SK-N-SH (cell line): ENCODE measurements at regions not wholly inside any gene's neighbourhood (a gene's known extent, or its start where the extent isn't known, plus 50 kb on each side); places are given as distances from the start of the nearest gene placed in this dataset.

Experiments
- CTCF ChIA-PET: fragments of 300-600, 350-600 bp; formaldehyde crosslinking; extraction: SDS; loops from one replicate; lab custom pipeline; 2021; lab: Yijun Ruan, JAX
- POLR2A ChIA-PET: fragments of 350-600 bp; sonication (Branson Sonifier 250); formaldehyde crosslinking; extraction: SDS; loops from one replicate; lab custom pipeline; 2020; ENCODE audit warnings: antibody characterized with exemption, inconsistent platforms; lab: Yijun Ruan, JAX
- DNase-seq: peaks from one replicate; pipeline ENCODE4 v3.0.0; 2012
- H2AFZ ChIP-seq: fragments of 200-600 bp; sonication (generic); 2 replicates; pipeline ENCODE4 v1.8.1; 2016; ENCODE audit warnings: antibody characterized with exemption, mild to moderate bottlenecking, low read depth
- H3F3A ChIP-seq: fragments of 200-600 bp; sonication (generic); replicated peaks from 2 replicates; pipeline ENCODE3; 2016; ENCODE audit warnings: antibody characterized with exemption, mild to moderate bottlenecking; ENCODE audit not compliant: insufficient read depth
- H3K27ac ChIP-seq, 2 experiments: fragments of 200-500 bp in 1 of 2; fragments of 200-600 bp in 1 of 2; sonication (Bioruptor generic) in 1 of 2; sonication (generic), shearing (Covaris generic) in 1 of 2; 2 replicates each; pipeline versions ENCODE4 v1.5.1 to v1.6.1; 2014 to 2016; ENCODE audit warnings: low read depth in 2 of 2, inconsistent platforms in 1 of 2, low read length in 1 of 2, mild to moderate bottlenecking in 1 of 2, mixed read lengths in 1 of 2
- H3K27me3 ChIP-seq: fragments of 200-600 bp; sonication (generic), shearing (Covaris generic); 2 replicates; pipeline ENCODE4 v1.6.1; 2016; ENCODE audit warnings: mixed run types; ENCODE audit not compliant: insufficient read depth
- H3K36me3 ChIP-seq, 2 experiments: fragments of 200-500 bp in 1 of 2; fragments of 200-600 bp in 1 of 2; sonication (Bioruptor generic) in 1 of 2; sonication (generic) in 1 of 2; replicated peaks in 1 of 2; 2 replicates each; pipeline versions ENCODE3 to v1.5.1; 2014 to 2016; ENCODE audit warnings: low read length in 1 of 2, mild to moderate bottlenecking in 1 of 2; ENCODE audit not compliant: insufficient read depth in 2 of 2, control insufficient read depth in 1 of 2
- H3K4me1 ChIP-seq, 2 experiments: fragments of 200-500 bp in 1 of 2; fragments of 200-600 bp in 1 of 2; sonication (Bioruptor generic) in 1 of 2; sonication (generic), shearing (Covaris generic) in 1 of 2; 2 replicates each; pipeline versions ENCODE4 v1.5.1 to v1.6.1; 2014 to 2016; ENCODE audit warnings: low read depth in 1 of 2, low read length in 1 of 2, mixed run types in 1 of 2; ENCODE audit not compliant: insufficient read depth in 2 of 2, control insufficient read depth in 1 of 2
- H3K4me2 ChIP-seq: fragments of 200-600 bp; sonication (generic), shearing (Covaris generic); 2 replicates; pipeline ENCODE4 v1.6.1; 2017; ENCODE audit warnings: mixed run types
- H3K4me3 ChIP-seq, 2 experiments: fragments of 200-500 bp in 1 of 2; fragments of 200-600 bp in 1 of 2; sonication (Bioruptor generic) in 1 of 2; sonication (generic), shearing (Covaris generic) in 1 of 2; 2 replicates each; pipeline versions ENCODE4 v1.5.1 to v1.8.1; 2014 to 2016; ENCODE audit warnings: low read depth in 2 of 2, inconsistent platforms in 1 of 2, low read length in 1 of 2, mild to moderate bottlenecking in 1 of 2, mixed read lengths in 1 of 2, moderate library complexity in 1 of 2
- H3K79me2 ChIP-seq: fragments of 200-600 bp; sonication (generic); 2 replicates; pipeline ENCODE4 v1.8.1; 2017; ENCODE audit warnings: mild to moderate bottlenecking; ENCODE audit not compliant: insufficient read depth
- H3K9ac ChIP-seq: fragments of 200-600 bp; sonication (generic); 2 replicates; pipeline ENCODE4 v1.6.1; 2017; ENCODE audit warnings: mixed run types
- H3K9me2 ChIP-seq: fragments of 200-600 bp; sonication (generic); 2 replicates; pipeline ENCODE4 v1.6.1; 2017; ENCODE audit warnings: mixed run types
- H3K9me3 ChIP-seq: fragments of 200-600 bp; sonication (generic); 2 replicates; pipeline ENCODE4 v1.6.1; 2017; ENCODE audit warnings: mixed run types, mild to moderate bottlenecking, moderate library complexity
- H4K20me1 ChIP-seq: fragments of 200-600 bp; sonication (generic); 2 replicates; pipeline ENCODE4 v1.6.1; 2017; ENCODE audit warnings: mild to moderate bottlenecking, mixed run types; ENCODE audit not compliant: insufficient read depth
- FOSL2 ChIP-seq: IDR thresholded peaks from 2 replicates; pipeline ENCODE4 v1.4.0; 2012; ENCODE audit warnings: low read depth, mild to moderate bottlenecking, moderate library complexity, borderline replicate concordance
- JUND ChIP-seq: IDR thresholded peaks from 2 replicates; pipeline ENCODE4 v1.4.0; 2012
- MXI1 ChIP-seq: IDR thresholded peaks from 2 replicates; pipeline ENCODE4 v1.6.1; 2012; ENCODE audit warnings: mild to moderate bottlenecking, low read depth, low read length, improper control_type of control experiment
- NFIC ChIP-seq: IDR thresholded peaks from 2 replicates; pipeline ENCODE4 v1.4.0; 2012; ENCODE audit warnings: borderline replicate concordance
- POLR2AphosphoS5 ChIP-seq: IDR thresholded peaks from 2 replicates; pipeline ENCODE4 v1.6.1; 2012; ENCODE audit warnings: low read depth, low read length
- RAD21 ChIP-seq: IDR thresholded peaks from 2 replicates; pipeline ENCODE4 v1.6.1; 2012; ENCODE audit warnings: mild to moderate bottlenecking, low read length
- RCOR1 ChIP-seq: fragments of 150-350 bp; IDR thresholded peaks from 2 replicates; pipeline ENCODE4 v1.6.1; 2017; ENCODE audit warnings: antibody characterized with exemption, low read length
- RXRA ChIP-seq: IDR thresholded peaks from 2 replicates; pipeline ENCODE4 v1.4.0; 2012; ENCODE audit warnings: low read depth, mild to moderate bottlenecking, borderline replicate concordance
- SMC3 ChIP-seq: IDR thresholded peaks from 2 replicates; pipeline ENCODE4 v1.6.1; 2012; ENCODE audit warnings: low read depth, low read length, improper control_type of control experiment
- TCF12 ChIP-seq: IDR thresholded peaks from 2 replicates; pipeline ENCODE4 v1.4.0; 2012
- YY1 ChIP-seq: IDR thresholded peaks from 2 replicates; pipeline ENCODE4 v1.4.0; 2012; ENCODE audit warnings: low read depth, mild to moderate bottlenecking
- WGBS: methylation state at CpG from one replicate; pipeline ENCODE4 v1.1.6; 2017; ENCODE audit warnings: low lambda C conversion rate; 5-methylcytosine and 5-hydroxymethylcytosine counted together
- TF ChIP-seq, protein P1 (sequence below): IDR thresholded peaks from 2 replicates; pipeline ENCODE4 v1.6.1; 2012; ENCODE audit warnings: mild to moderate bottlenecking, low read depth, low read length, moderate library complexity
- TF ChIP-seq, protein P2 (sequence below): IDR thresholded peaks from 2 replicates; pipeline ENCODE4; 2012
- TF ChIP-seq, protein P3 (sequence below): IDR thresholded peaks from 2 replicates; pipeline ENCODE4 v1.4.0; 2012; ENCODE audit warnings: low read depth
- TF ChIP-seq, protein P4 (sequence below): fragments of 200-600 bp; sonication (generic); IDR thresholded peaks from 2 replicates; pipeline ENCODE4 v1.6.1; 2017; ENCODE audit warnings: antibody characterized with exemption, mild to moderate bottlenecking, moderate library complexity

DNA sequence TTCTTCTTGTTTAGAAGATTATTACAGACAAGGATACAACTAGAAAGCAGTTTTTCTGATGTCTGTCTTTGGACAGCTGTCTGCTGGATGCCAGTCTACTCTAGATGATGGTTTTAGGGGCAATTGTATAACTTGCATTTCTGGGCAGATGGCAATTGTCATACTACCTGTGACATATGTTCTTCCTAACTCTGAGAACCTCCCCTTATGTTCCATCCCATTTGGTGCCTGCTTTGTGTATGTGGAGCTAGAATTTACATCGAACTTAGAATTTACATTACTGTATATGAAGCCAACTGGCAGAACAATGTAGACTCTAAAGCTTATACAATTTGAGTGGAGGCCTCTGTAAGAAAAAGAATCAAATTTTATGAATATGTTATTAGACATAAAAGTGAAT is 430.2 kb upstream of the SEL1L start:
- CTCF ChIA-PET, result no interaction called here
- POLR2A ChIA-PET, result no interaction called here
- no peaks in the 10 kb centered on the region for H3K9me2 ChIP-seq
- H3K36me3 ChIP-seq, result no peaks in the 10 kb centered on the region
- no peaks in the 10 kb centered on the region for H3F3A ChIP-seq
- no peak overlapping the region for H3K4me2 ChIP-seq
- no peak for TF ChIP-seq MXI1
- TF ChIP-seq YY1, result no peak
- TF ChIP-seq, protein P1, sequence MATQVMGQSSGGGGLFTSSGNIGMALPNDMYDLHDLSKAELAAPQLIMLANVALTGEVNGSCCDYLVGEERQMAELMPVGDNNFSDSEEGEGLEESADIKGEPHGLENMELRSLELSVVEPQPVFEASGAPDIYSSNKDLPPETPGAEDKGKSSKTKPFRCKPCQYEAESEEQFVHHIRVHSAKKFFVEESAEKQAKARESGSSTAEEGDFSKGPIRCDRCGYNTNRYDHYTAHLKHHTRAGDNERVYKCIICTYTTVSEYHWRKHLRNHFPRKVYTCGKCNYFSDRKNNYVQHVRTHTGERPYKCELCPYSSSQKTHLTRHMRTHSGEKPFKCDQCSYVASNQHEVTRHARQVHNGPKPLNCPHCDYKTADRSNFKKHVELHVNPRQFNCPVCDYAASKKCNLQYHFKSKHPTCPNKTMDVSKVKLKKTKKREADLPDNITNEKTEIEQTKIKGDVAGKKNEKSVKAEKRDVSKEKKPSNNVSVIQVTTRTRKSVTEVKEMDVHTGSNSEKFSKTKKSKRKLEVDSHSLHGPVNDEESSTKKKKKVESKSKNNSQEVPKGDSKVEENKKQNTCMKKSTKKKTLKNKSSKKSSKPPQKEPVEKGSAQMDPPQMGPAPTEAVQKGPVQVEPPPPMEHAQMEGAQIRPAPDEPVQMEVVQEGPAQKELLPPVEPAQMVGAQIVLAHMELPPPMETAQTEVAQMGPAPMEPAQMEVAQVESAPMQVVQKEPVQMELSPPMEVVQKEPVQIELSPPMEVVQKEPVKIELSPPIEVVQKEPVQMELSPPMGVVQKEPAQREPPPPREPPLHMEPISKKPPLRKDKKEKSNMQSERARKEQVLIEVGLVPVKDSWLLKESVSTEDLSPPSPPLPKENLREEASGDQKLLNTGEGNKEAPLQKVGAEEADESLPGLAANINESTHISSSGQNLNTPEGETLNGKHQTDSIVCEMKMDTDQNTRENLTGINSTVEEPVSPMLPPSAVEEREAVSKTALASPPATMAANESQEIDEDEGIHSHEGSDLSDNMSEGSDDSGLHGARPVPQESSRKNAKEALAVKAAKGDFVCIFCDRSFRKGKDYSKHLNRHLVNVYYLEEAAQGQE, result no peak
- no peak for TF ChIP-seq NFIC
- TF ChIP-seq JUND, result no peak
- no peak for TF ChIP-seq POLR2AphosphoS5
- TF ChIP-seq, protein P2, sequence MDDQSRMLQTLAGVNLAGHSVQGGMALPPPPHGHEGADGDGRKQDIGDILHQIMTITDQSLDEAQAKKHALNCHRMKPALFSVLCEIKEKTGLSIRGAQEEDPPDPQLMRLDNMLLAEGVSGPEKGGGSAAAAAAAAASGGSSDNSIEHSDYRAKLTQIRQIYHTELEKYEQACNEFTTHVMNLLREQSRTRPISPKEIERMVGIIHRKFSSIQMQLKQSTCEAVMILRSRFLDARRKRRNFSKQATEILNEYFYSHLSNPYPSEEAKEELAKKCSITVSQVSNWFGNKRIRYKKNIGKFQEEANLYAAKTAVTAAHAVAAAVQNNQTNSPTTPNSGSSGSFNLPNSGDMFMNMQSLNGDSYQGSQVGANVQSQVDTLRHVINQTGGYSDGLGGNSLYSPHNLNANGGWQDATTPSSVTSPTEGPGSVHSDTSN, result no peak
- no peak for TF ChIP-seq SMC3
- TF ChIP-seq RAD21, result no peak
- TF ChIP-seq, all 33 proteins: peak for 0
- DNase-seq, result no peak
- no peak overlapping the region for H3K27ac ChIP-seq
- H3K9me3 ChIP-seq, result no peaks in the 10 kb centered on the region
- H4K20me1 ChIP-seq, result no peaks in the 10 kb centered on the region
- no peak overlapping the region for H3K4me3 ChIP-seq
- no peak overlapping the region for H2AFZ ChIP-seq
- no peak overlapping the region for H3K9ac ChIP-seq
- no peaks in the 10 kb centered on the region for H3K79me2 ChIP-seq
- no peaks in the 10 kb centered on the region for H3K4me1 ChIP-seq
- H3K27me3 ChIP-seq, result no peaks in the 10 kb centered on the region
- WGBS, result 0% methylated on average over 1 of the region's 1 CpG

DNA sequence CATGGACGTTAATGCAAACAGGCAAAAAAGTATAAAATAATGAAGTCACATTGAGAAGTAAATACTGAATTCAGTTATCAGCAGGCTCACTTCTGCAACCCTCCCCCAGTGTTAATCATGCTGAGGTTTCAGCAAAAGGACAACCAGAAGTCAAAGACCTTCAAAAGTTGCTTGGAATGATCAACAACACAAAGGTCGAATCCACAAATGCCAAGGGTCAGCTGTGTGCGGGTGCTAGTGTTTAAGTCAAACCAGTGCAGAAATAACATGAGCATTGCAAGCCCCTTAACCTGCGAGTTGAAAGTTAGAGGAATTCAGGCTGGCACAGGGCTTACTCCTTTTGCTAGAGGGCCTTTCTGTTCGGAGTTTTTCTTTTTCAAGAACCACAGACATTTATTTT is 436.7 kb upstream of the SEL1L start:
- CTCF ChIA-PET, result interaction anchor here (1.3 kb wide), 1 partner anchor 29 kb away, joined by 4 read pairs; no protein-coding TSS in a partner anchor

More for the DNA sequence above, 436.7 kb upstream of the SEL1L start:
- no peaks in the 10 kb centered on the region for H3K9me3 ChIP-seq
- H3K27me3 ChIP-seq, result no peaks in the 10 kb centered on the region
- no peaks in the 10 kb centered on the region for H3K36me3 ChIP-seq
- H3K4me2 ChIP-seq, result no peak overlapping the region
- no peaks in the 10 kb centered on the region for H3K4me1 ChIP-seq
- H3K27ac ChIP-seq, result no peak overlapping the region
- no peak for TF ChIP-seq SMC3
- no peak for TF ChIP-seq FOSL2
- TF ChIP-seq MXI1, result no peak
- TF ChIP-seq, protein P3, sequence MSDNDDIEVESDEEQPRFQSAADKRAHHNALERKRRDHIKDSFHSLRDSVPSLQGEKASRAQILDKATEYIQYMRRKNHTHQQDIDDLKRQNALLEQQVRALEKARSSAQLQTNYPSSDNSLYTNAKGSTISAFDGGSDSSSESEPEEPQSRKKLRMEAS, result no peak
- TF ChIP-seq TCF12, result no peak
- TF ChIP-seq, protein P4, sequence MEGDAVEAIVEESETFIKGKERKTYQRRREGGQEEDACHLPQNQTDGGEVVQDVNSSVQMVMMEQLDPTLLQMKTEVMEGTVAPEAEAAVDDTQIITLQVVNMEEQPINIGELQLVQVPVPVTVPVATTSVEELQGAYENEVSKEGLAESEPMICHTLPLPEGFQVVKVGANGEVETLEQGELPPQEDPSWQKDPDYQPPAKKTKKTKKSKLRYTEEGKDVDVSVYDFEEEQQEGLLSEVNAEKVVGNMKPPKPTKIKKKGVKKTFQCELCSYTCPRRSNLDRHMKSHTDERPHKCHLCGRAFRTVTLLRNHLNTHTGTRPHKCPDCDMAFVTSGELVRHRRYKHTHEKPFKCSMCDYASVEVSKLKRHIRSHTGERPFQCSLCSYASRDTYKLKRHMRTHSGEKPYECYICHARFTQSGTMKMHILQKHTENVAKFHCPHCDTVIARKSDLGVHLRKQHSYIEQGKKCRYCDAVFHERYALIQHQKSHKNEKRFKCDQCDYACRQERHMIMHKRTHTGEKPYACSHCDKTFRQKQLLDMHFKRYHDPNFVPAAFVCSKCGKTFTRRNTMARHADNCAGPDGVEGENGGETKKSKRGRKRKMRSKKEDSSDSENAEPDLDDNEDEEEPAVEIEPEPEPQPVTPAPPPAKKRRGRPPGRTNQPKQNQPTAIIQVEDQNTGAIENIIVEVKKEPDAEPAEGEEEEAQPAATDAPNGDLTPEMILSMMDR, result no peak
- TF ChIP-seq RCOR1, result no peak
- no peak for TF ChIP-seq RXRA
- no peak for TF ChIP-seq RAD21
- 2% methylated on average over 5 of the region's 5 CpGs for WGBS
- DNase-seq, result no peak
- POLR2A ChIA-PET, result no interaction called here
- H4K20me1 ChIP-seq, result no peaks in the 10 kb centered on the region
- H2AFZ ChIP-seq, result no peak overlapping the region
- no peaks in the 10 kb centered on the region for H3F3A ChIP-seq
- H3K79me2 ChIP-seq, result no peaks in the 10 kb centered on the region
- H3K9me2 ChIP-seq, result no peaks in the 10 kb centered on the region
- H3K9ac ChIP-seq, result no peak overlapping the region
- no peak overlapping the region for H3K4me3 ChIP-seq
